ENCODE measurements at regions not wholly inside any gene's neighbourhood (a gene's known extent, or its start where the extent isn't known, plus 50 kb on each side); places are given as distances from the start of the nearest gene placed in this dataset.

DNA sequence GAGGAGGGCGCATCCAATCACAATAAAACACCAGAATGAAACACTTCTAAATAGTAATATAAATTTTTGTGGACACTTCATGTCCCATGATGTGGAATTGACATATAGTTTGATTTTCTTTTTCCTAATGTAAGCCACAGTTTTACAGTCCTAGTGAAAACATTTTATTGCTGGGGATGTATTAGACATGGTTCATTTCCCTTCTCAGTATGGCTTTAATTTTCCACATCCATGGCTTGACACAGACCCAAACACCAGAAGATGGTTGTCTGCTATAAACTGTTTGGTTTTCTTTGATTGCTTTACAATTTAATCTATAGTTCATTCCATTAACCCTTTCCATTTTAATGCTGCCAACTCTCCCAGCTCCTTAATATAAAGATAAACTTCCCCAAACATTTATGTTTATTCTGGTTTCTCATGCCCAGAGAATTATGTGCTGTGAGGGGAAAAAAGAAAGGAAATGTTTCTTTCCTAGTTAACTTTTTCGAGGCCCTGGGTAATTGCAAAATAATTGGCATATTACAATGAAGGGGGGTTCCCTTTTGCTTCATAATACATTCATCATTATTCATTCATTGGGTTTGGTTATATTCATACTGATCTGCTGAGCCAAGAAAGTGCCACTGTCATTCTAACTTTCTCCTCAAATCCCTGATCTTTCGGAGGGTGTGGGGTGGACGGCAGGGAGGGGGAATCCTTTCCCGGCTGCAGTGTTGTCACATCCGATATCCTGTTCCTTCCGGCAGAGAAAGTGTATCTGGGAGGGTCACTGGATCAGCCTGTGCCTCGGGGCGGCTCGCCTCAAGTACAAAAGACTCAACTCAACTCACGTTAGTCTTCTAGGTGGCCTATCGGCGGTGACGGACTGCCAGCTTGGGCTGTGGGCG, 127.6 kb upstream of the TFAP2D start:
- TF ChIP-seq POLR2A (IDR thresholded peaks at IDR 0.05), result no peak
- TF ChIP-seq, protein P1, sequence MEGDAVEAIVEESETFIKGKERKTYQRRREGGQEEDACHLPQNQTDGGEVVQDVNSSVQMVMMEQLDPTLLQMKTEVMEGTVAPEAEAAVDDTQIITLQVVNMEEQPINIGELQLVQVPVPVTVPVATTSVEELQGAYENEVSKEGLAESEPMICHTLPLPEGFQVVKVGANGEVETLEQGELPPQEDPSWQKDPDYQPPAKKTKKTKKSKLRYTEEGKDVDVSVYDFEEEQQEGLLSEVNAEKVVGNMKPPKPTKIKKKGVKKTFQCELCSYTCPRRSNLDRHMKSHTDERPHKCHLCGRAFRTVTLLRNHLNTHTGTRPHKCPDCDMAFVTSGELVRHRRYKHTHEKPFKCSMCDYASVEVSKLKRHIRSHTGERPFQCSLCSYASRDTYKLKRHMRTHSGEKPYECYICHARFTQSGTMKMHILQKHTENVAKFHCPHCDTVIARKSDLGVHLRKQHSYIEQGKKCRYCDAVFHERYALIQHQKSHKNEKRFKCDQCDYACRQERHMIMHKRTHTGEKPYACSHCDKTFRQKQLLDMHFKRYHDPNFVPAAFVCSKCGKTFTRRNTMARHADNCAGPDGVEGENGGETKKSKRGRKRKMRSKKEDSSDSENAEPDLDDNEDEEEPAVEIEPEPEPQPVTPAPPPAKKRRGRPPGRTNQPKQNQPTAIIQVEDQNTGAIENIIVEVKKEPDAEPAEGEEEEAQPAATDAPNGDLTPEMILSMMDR (IDR thresholded peaks at IDR 0.05 in 4 of 5, conservative IDR thresholded peaks at IDR 0.05 in 1 of 5), result no peak
- Histone ChIP-seq H3K9me3 (no peaks in the 10 kb centered on the region), H3K36me3 (no peaks in the 10 kb centered on the region), H3K27ac (no peak overlapping the region), H3K4me1 (no peaks in the 10 kb centered on the region), H3K4me3 (no peak overlapping the region), H3K27me3 (no peaks in the 10 kb centered on the region)
- no peak for ATAC-seq
- intact Hi-C loops (cut with DNase I; ENCODE audit: low total_unique reads) (no loop called here), in situ Hi-C loops (cut with MboI; ENCODE audit: low sequenced_read_pairs in 4 of 4) (no loop called here)
- DNase-seq, result no peak

DNA sequence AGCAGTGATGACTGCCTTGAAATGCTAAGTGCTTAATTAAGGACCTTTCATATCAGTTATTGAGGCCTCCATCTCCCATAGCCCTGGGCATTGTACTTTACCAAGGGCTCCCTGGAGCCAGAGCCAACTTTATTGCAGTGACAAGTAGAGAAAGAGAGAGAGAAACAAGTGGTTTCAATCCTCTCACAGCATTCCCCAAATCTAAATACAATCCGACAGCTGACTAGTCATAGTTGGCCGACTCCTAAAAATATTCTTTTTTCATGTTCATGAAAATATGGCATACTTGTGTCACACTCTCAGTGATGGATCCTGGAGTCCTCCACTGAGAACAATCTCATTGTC, 127.0 kb upstream of the TFAP2D start:
- H3K4me3 ChIP-seq, result no peak overlapping the region
- in situ Hi-C loops (cut with MboI; ENCODE audit: low sequenced_read_pairs in 4 of 4) (no loop called here), intact Hi-C loops (cut with DNase I; ENCODE audit: low total_unique reads) (no loop called here)
- no peak for TF ChIP-seq POLR2A (IDR thresholded peaks at IDR 0.05)
- TF ChIP-seq, protein P1 (IDR thresholded peaks at IDR 0.05 in 4 of 5, conservative IDR thresholded peaks at IDR 0.05 in 1 of 5), result no peak
- H3K36me3 ChIP-seq, result no peaks in the 10 kb centered on the region
- no peaks in the 10 kb centered on the region for H3K27me3 ChIP-seq
- ATAC-seq (no peak), DNase-seq (no peak)
- no peaks in the 10 kb centered on the region for H3K9me3 ChIP-seq
- H3K4me1 ChIP-seq, result no peaks in the 10 kb centered on the region
- H3K27ac ChIP-seq, result no peak overlapping the region

DNA sequence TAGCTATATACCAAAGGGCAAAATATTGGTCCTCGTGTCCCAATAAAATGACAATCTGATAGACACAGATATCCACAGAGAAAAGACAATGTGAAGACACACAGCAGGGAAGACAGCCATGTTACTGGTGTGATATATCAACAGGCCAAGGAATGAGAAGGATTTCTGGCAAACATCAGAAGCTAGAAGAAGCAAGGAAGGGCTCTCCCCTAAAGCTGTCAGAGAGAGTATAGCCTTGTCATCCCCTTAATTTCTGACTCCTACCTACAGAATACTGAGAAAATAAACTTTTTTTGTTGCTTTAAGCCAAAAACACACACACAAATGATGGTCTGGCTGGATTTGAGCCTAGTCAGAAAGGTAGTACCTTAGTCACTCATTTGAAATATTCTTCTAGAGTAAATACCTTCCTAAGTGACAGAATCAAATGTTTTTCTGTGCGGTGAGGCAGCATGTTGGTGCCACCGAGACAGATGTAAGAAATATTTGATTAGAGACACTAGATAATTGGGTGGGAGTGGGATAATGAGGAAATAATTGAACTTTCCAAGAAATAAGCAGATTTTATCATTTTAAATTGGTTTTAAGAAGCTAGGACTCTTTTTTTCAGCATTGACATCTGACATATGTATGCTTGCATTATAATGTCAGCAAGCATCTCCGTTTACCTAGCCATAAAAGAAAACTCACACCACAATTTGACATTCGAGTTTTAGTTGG, 123.4 kb upstream of the TFAP2D start:
- no peaks in the 10 kb centered on the region for H3K36me3 ChIP-seq
- no peak overlapping the region for H3K4me3 ChIP-seq
- no peak overlapping the region for H3K27ac ChIP-seq
- no peaks in the 10 kb centered on the region for H3K9me3 ChIP-seq
- no peaks in the 10 kb centered on the region for H3K4me1 ChIP-seq
- in situ Hi-C loops (cut with MboI; ENCODE audit: low sequenced_read_pairs in 4 of 4) (no loop called here), intact Hi-C loops (cut with DNase I; ENCODE audit: low total_unique reads) (no loop called here)
- ATAC-seq, result no peak
- no peaks in the 10 kb centered on the region for H3K27me3 ChIP-seq
- TF ChIP-seq, protein P1 (IDR thresholded peaks at IDR 0.05 in 4 of 5, conservative IDR thresholded peaks at IDR 0.05 in 1 of 5), result no peak
- TF ChIP-seq POLR2A (IDR thresholded peaks at IDR 0.05), result no peak
- DNase-seq, result no peak

DNA sequence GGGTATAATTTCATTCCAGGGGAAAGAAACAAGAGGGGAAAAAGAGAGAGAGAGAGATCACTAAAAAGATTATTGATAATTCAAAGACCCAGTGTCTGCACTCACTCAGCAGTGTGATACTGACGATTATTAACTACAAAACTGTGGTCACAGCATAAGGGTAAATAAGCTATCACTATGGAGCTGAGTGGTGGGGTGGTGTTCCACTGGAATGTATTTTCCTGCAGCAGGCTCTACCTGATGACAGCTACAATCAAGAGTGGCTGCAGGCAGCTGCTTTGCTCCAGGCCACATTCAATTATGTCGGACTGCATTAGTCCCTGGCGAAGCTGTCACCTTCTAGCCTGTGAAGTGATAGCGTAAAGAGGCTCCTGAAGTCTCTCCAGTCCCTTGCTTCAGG, 122.2 kb upstream of the TFAP2D start:
- TF ChIP-seq POLR2A (IDR thresholded peaks at IDR 0.05), result no peak
- TF ChIP-seq, protein P1 (IDR thresholded peaks at IDR 0.05 in 4 of 5, conservative IDR thresholded peaks at IDR 0.05 in 1 of 5), result no peak
- no peaks in the 10 kb centered on the region for H3K36me3 ChIP-seq
- DNase-seq (no peak), ATAC-seq (no peak)
- no peak overlapping the region for H3K27ac ChIP-seq
- no peaks in the 10 kb centered on the region for H3K9me3 ChIP-seq
- no peaks in the 10 kb centered on the region for H3K4me1 ChIP-seq
- in situ Hi-C loops (cut with MboI; ENCODE audit: low sequenced_read_pairs in 4 of 4) (no loop called here), intact Hi-C loops (cut with DNase I; ENCODE audit: low total_unique reads) (no loop called here)
- H3K27me3 ChIP-seq, result no peaks in the 10 kb centered on the region
- H3K4me3 ChIP-seq, result no peak overlapping the region
